HG03354 (cell line): ENCODE measurements at regions not wholly inside any gene's neighbourhood (a gene's known extent, or its start where the extent isn't known, plus 50 kb on each side); places are given as distances from the start of the nearest gene placed in this dataset.

Source experiments
- ATAC-seq: cut with Tn5 transposase; IDR thresholded peaks from one replicate; pipeline ENCODE4 v1.9.1; 2021; ENCODE audit warnings: mild to moderate bottlenecking; ENCODE audit not compliant: unreplicated experiment, poor library complexity, severe bottlenecking

GRCh38 chr1:87191646-87192045 lies 137.0 kb upstream of the LMO4 start:
- no peak for ATAC-seq

GRCh38 chr1:87194271-87194774 lies 134.4 kb upstream of the LMO4 start:
- no peak for ATAC-seq

- ATAC-seq = no peak
These were observed 133.8 kb upstream of the LMO4 start for GRCh38 chr1:87194856-87195255.

- no peak for ATAC-seq
These were observed 132.4 kb upstream of the LMO4 start for GRCh38 chr1:87196110-87196827.

- ATAC-seq = no peak
These were observed 131.5 kb upstream of the LMO4 start for GRCh38 chr1:87197156-87197555.

GRCh38 chr1:87197641-87198040 lies 131.0 kb upstream of the LMO4 start:
- ATAC-seq = no peak

- no peak for ATAC-seq
These were observed 127.6 kb upstream of the LMO4 start for GRCh38 chr1:87200875-87201638.

GRCh38 chr1:87201768-87202167 lies 126.9 kb upstream of the LMO4 start:
- no peak for ATAC-seq

GRCh38 chr1:87202451-87202850 lies 126.2 kb upstream of the LMO4 start:
- ATAC-seq = no peak

- peak; percentile 93 for ATAC-seq
These were observed 125.6 kb upstream of the LMO4 start for GRCh38 chr1:87202922-87203655.

- ATAC-seq = no peak
These were observed 124.8 kb upstream of the LMO4 start for GRCh38 chr1:87203904-87204303.

- no peak for ATAC-seq
These were observed 124.2 kb upstream of the LMO4 start for GRCh38 chr1:87204441-87204840.

- no peak for ATAC-seq
These were observed 123.8 kb upstream of the LMO4 start for GRCh38 chr1:87204921-87205320.

- ATAC-seq = no peak
These were observed 122.4 kb upstream of the LMO4 start for GRCh38 chr1:87206044-87206831.

- ATAC-seq = no peak
These were observed 120.6 kb upstream of the LMO4 start for GRCh38 chr1:87208080-87208479.

GRCh38 chr1:87208931-87209330 lies 119.7 kb upstream of the LMO4 start:
- no peak for ATAC-seq

GRCh38 chr1:87210151-87210550 lies 118.5 kb upstream of the LMO4 start:
- no peak for ATAC-seq

- ATAC-seq = no peak
These were observed 116.1 kb upstream of the LMO4 start for GRCh38 chr1:87212431-87213134.

- ATAC-seq = no peak
These were observed 115.6 kb upstream of the LMO4 start for GRCh38 chr1:87213135-87213515.
